ENCODE measurements at regions not wholly inside any gene's neighbourhood (a gene's known extent, or its start where the extent isn't known, plus 50 kb on each side); places are given as distances from the start of the nearest gene placed in this dataset.

DNA sequence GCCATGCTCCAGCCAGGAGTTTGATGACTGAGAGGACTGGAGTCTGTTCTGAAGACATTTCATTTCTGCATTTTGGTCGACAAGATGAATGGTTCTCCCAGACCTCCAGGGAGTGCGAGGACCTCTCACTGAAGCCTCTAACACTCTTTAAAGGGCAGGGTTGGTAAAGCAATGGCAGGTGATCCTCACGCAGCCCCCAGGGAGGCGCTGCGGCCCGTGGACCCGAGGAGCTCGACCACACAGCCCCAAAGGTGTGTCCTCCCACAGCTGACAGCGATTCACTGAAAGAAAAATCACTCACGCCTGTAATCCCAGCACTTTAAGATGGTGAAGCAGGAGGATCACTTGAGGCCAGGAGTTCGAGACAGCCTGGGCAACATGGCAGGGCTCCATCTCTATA lies 183.8 kb upstream of the SFSWAP start:
- Mint-ChIP-seq H3K4me1 (no peaks in the 10 kb centered on the region), H3K4me3 (no peak overlapping the region), H3K36me3 (no peaks in the 10 kb centered on the region), H3K27ac (no peak overlapping the region), H3K27me3 (ENCODE audit: low read depth) (peaks cover 36% of the 10 kb centered on the region), H3K9me3 (no peaks in the 10 kb centered on the region)
- TF ChIP-seq, protein P1, sequence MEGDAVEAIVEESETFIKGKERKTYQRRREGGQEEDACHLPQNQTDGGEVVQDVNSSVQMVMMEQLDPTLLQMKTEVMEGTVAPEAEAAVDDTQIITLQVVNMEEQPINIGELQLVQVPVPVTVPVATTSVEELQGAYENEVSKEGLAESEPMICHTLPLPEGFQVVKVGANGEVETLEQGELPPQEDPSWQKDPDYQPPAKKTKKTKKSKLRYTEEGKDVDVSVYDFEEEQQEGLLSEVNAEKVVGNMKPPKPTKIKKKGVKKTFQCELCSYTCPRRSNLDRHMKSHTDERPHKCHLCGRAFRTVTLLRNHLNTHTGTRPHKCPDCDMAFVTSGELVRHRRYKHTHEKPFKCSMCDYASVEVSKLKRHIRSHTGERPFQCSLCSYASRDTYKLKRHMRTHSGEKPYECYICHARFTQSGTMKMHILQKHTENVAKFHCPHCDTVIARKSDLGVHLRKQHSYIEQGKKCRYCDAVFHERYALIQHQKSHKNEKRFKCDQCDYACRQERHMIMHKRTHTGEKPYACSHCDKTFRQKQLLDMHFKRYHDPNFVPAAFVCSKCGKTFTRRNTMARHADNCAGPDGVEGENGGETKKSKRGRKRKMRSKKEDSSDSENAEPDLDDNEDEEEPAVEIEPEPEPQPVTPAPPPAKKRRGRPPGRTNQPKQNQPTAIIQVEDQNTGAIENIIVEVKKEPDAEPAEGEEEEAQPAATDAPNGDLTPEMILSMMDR (IDR thresholded peaks at IDR 0.05; ENCODE audit: unreplicated experiment) = no peak
- no peak for DNase-seq (ENCODE audit: low spot score in 2 of 2, unreplicated experiment in 2 of 2)

DNA sequence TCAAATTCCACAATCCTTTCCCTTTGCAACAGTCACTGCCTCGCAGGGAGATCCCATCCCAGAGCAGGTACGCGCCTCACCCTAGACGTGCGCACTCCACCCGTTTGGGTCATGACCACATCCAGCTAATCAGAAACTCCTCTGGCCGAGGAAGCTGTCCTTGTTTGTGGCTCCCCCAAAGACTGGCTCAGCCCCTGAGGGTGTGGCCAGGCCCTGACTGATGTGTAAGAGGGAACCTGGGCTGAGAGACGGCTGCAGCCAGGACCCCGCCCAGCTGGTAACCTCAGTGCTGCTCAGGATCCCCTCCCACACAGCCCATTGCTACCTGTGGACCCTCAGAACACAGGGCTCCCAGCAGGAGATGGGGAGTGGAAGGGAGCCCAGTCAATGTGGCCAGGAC lies 183.2 kb upstream of the SFSWAP start:
- no peaks in the 10 kb centered on the region for H3K36me3 Mint-ChIP-seq
- peaks cover 42% of the 10 kb centered on the region for H3K27me3 Mint-ChIP-seq (ENCODE audit: low read depth)
- H3K9me3 Mint-ChIP-seq = no peaks in the 10 kb centered on the region
- H3K27ac Mint-ChIP-seq = no peak overlapping the region
- TF ChIP-seq, protein P1 (IDR thresholded peaks at IDR 0.05; ENCODE audit: unreplicated experiment) = no peak
- DNase-seq (ENCODE audit: low spot score in 2 of 2, unreplicated experiment in 2 of 2) = no peak
- no peaks in the 10 kb centered on the region for H3K4me1 Mint-ChIP-seq
- H3K4me3 Mint-ChIP-seq = no peak overlapping the region

DNA sequence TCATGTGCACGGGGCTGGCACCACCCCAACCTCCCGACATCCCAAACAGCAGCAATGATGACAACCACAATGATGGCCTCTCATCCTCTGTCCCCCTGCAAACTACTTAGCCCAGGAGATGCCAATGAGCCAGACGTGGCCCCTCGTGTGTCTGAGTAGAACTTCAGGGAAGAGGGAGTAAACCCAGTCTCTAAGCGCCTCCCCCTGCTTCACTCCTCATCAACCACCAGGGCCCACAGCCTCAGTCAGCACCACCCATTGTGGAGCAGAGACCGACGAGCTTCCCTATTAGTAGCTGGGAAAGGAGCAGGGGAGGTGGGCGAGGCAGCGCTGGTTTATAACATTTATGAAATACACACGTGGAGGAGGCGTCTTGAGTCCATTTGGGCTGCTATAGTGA lies 182.7 kb upstream of the SFSWAP start:
- DNase-seq (ENCODE audit: low spot score in 2 of 2, unreplicated experiment in 2 of 2) = no peak
- Mint-ChIP-seq H3K9me3 (no peaks in the 10 kb centered on the region), H3K27me3 (ENCODE audit: low read depth) (peaks cover 45% of the 10 kb centered on the region), H3K4me1 (no peaks in the 10 kb centered on the region), H3K27ac (no peak overlapping the region), H3K36me3 (no peaks in the 10 kb centered on the region), H3K4me3 (no peak overlapping the region)
- TF ChIP-seq, protein P1 (IDR thresholded peaks at IDR 0.05; ENCODE audit: unreplicated experiment) = no peak

DNA sequence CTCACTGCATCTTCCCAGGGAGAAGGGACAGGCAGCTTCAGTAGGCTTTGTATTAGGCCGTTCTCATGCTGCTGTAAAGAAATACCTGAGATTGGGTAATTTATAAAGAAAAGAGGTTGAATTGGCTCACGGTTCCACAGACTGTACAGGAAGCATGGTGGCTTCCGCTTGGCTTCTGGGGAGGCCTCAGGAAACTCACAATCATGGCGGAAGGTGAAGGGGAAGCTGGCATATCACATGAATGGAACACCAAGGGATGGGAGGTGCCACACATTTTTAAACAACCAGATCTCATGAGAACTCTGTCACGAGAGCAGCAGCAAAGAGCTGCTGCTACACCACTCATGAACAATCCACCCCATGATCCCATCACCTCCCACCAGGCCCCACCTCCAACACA lies 182.2 kb upstream of the SFSWAP start:
- H3K27me3 Mint-ChIP-seq (ENCODE audit: low read depth) = peaks cover 48% of the 10 kb centered on the region
- H3K9me3 Mint-ChIP-seq = no peaks in the 10 kb centered on the region
- H3K27ac Mint-ChIP-seq = no peak overlapping the region
- TF ChIP-seq, protein P1 (IDR thresholded peaks at IDR 0.05; ENCODE audit: unreplicated experiment) = no peak
- H3K4me3 Mint-ChIP-seq = no peak overlapping the region
- H3K4me1 Mint-ChIP-seq = no peaks in the 10 kb centered on the region
- DNase-seq (ENCODE audit: low spot score in 2 of 2, unreplicated experiment in 2 of 2) = no peak
- H3K36me3 Mint-ChIP-seq = no peaks in the 10 kb centered on the region

DNA sequence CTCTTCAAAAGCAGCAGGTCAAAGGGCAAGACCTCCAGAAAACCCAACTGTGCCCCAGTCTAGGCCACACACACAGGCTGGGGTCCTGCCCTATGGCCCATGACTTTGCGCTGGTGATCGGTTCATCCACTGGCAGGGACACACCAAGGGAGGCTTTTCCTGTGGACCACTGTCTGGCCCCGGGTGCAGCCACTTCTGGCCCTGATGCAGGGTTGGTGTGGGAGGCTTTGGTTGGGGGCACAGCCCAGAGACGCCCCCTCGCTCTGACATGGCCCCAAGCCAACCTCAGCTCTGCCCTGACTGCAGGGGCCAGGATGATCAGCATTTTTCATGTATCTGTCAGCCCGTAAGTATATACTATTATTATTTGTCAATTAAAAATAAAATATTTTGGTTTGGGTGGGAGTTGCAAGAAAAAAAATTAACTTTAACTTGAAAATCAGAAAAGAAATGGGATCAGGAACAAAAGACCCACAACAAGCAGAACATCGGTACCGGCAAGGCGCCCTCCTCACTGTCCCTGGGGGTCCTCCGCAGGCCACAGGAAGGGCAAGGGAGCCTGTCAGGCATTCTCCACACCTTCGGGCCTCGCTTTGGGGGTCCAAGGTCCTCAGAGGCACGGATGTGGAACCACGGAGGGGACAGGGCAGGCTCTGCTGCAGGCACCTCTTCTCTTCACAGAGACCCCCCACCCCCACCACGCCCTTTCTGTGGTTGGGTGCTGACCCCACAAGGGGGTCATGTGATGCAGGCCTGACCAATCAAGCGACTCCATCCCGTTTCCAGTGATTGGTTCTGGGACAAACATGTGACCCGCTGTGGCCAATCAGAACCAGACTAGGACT lies 181.5 kb upstream of the SFSWAP start:
- H3K4me1 Mint-ChIP-seq = no peaks in the 10 kb centered on the region
- H3K36me3 Mint-ChIP-seq = no peaks in the 10 kb centered on the region
- H3K4me3 Mint-ChIP-seq = no peak overlapping the region
- TF ChIP-seq, protein P1 (IDR thresholded peaks at IDR 0.05; ENCODE audit: unreplicated experiment) = no peak
- H3K9me3 Mint-ChIP-seq = no peaks in the 10 kb centered on the region
- no peak overlapping the region for H3K27ac Mint-ChIP-seq
- no peak for DNase-seq (ENCODE audit: low spot score in 2 of 2, unreplicated experiment in 2 of 2)
- H3K27me3 Mint-ChIP-seq (ENCODE audit: low read depth) = peaks cover 49% of the 10 kb centered on the region
